ENCODE measurements at regions not wholly inside any gene's neighbourhood (a gene's known extent, or its start where the extent isn't known, plus 50 kb on each side); places are given as distances from the start of the nearest gene placed in this dataset.

DNA sequence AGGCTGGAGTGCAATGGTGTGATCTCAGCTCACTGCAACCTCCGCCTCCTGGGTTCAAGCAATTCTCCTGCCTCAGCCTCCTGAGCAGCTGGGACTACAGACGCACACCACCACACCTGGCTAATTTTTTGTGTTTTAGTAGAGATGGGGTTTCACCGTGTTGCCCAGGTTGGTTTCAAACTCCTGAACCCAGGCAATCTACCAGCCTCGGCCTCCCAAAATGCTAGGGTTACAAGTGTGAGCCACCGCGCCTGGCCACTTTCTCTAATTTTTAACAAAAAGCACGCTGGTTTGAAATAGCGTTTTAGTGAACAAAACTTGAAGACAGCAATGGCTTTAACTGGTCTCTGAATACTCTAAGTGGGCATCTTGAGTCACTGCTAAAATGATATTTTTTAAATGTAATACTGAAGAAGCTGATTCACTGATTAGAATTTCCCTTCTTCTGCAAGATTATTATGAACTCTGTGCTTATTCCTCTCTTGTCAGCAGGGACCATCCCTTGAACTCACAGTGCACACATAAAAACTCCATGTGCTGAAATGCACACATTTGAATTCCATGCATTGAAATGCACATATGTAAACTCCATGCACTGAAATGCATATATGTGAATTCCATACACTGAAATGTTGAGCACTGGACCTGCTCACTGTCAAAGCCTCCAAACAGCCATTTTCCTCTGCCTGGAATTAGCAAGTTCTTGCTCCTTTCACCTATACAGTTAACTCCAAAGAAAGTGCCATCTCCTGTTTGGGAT lies 1411.5 kb upstream of the ACVR2A start:
- TF ChIP-seq POLR2A (IDR thresholded peaks at IDR 0.05) = no peak
- TF ChIP-seq, protein P1, sequence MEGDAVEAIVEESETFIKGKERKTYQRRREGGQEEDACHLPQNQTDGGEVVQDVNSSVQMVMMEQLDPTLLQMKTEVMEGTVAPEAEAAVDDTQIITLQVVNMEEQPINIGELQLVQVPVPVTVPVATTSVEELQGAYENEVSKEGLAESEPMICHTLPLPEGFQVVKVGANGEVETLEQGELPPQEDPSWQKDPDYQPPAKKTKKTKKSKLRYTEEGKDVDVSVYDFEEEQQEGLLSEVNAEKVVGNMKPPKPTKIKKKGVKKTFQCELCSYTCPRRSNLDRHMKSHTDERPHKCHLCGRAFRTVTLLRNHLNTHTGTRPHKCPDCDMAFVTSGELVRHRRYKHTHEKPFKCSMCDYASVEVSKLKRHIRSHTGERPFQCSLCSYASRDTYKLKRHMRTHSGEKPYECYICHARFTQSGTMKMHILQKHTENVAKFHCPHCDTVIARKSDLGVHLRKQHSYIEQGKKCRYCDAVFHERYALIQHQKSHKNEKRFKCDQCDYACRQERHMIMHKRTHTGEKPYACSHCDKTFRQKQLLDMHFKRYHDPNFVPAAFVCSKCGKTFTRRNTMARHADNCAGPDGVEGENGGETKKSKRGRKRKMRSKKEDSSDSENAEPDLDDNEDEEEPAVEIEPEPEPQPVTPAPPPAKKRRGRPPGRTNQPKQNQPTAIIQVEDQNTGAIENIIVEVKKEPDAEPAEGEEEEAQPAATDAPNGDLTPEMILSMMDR (IDR thresholded peaks at IDR 0.05) = no peak
